ENCODE measurements at regions not wholly inside any gene's neighbourhood (a gene's known extent, or its start where the extent isn't known, plus 50 kb on each side); places are given as distances from the start of the nearest gene placed in this dataset.

DNA sequence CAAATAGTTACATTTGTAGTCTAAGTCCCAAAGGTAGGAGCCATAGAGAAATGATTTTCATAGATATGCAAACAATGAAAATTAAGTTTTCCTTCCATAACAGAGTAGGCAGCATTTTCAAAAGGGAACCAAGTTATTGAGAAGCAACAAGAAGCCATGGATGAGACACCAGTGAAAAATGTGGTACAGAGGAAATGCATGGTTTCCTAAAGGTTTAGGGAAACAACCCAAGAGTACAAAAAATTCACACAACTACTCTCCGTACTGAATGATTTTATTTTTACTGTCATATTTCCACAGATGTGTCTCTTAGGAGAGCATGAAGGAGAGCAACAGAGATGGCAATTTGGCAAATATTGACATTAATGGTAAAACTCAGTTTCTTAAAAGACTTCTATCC, 1408.9 kb upstream of the PCDH7 start:
- H3K9me2 ChIP-seq (replicated peaks; ENCODE audit: control insufficient read depth, low read length), result no peaks in the 10 kb centered on the region
- H3K9me3 ChIP-seq (ENCODE audit: control insufficient read depth, insufficient read depth, low read length), result no peaks in the 10 kb centered on the region
- no peak for TF ChIP-seq EZH2phosphoT487 (IDR thresholded peaks at IDR 0.05; ENCODE audit: borderline replicate concordance, low read length)
- TF ChIP-seq, protein P1, sequence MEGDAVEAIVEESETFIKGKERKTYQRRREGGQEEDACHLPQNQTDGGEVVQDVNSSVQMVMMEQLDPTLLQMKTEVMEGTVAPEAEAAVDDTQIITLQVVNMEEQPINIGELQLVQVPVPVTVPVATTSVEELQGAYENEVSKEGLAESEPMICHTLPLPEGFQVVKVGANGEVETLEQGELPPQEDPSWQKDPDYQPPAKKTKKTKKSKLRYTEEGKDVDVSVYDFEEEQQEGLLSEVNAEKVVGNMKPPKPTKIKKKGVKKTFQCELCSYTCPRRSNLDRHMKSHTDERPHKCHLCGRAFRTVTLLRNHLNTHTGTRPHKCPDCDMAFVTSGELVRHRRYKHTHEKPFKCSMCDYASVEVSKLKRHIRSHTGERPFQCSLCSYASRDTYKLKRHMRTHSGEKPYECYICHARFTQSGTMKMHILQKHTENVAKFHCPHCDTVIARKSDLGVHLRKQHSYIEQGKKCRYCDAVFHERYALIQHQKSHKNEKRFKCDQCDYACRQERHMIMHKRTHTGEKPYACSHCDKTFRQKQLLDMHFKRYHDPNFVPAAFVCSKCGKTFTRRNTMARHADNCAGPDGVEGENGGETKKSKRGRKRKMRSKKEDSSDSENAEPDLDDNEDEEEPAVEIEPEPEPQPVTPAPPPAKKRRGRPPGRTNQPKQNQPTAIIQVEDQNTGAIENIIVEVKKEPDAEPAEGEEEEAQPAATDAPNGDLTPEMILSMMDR (IDR thresholded peaks at IDR 0.05; ENCODE audit: low read depth, low read length, poor library complexity, severe bottlenecking), result no peak
- H4K20me1 ChIP-seq (ENCODE audit: control insufficient read depth, insufficient read depth, low read depth, low read length), result no peaks in the 10 kb centered on the region
- no peaks in the 10 kb centered on the region for H3K36me3 ChIP-seq (ENCODE audit: control insufficient read depth, low read length)
- H3K4me2 ChIP-seq (ENCODE audit: low read length), result no peak overlapping the region
- H3K27ac ChIP-seq (ENCODE audit: low read depth, low read length), result no peak overlapping the region
- no peaks in the 10 kb centered on the region for H3K79me2 ChIP-seq (ENCODE audit: control insufficient read depth, low read length)
- H3K27me3 ChIP-seq (ENCODE audit: control insufficient read depth, low read length), result no peaks in the 10 kb centered on the region
- H3F3A ChIP-seq (ENCODE audit: control insufficient read depth, insufficient read depth), result no peaks in the 10 kb centered on the region
- H3K4me3 ChIP-seq (ENCODE audit: low read length), result no peak overlapping the region
- no peaks in the 10 kb centered on the region for H3K4me1 ChIP-seq (ENCODE audit: control insufficient read depth, low read length)

DNA sequence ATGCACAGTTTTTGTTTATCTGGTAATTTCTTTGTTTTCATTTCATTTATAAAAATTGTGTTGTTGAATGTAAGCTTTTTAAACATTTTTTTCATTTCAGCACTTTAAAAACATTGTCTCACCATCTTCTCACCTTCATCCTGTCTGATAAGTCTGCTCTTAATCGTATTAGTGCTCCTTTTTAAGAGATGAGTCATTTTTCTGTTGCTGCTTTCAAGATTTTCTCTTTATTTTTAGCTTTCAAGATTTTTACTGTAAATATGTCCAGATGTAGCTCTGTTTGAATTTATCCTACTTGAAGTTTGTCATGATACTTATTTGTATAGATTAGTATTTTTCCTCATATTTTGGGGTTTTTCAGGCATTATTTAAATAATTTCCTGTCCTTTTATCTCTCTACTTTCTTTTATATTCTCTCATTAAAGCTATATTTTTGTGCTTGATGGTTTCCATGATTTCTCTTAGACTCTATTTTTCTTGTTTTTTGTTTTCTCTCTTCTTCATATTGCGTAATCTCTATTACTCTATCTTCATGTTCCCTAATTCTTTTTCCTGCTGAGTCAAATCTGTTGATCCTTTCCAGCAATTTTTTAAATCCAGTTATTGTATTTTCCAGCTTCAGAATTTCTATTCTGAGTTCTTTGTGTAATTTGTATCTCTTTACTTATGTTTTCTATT, 1400.4 kb upstream of the PCDH7 start:
- Histone ChIP-seq H4K20me1 (ENCODE audit: control insufficient read depth, insufficient read depth, low read depth, low read length) (no peaks in the 10 kb centered on the region), H3K27ac (ENCODE audit: low read depth, low read length) (no peak overlapping the region), H3K36me3 (ENCODE audit: control insufficient read depth, low read length) (no peaks in the 10 kb centered on the region), H3K79me2 (ENCODE audit: control insufficient read depth, low read length) (no peaks in the 10 kb centered on the region), H3K9me3 (ENCODE audit: control insufficient read depth, insufficient read depth, low read length) (no peaks in the 10 kb centered on the region), H3K9me2 (replicated peaks; ENCODE audit: control insufficient read depth, low read length) (no peaks in the 10 kb centered on the region), H3K27me3 (ENCODE audit: control insufficient read depth, low read length) (no peaks in the 10 kb centered on the region), H3K4me1 (ENCODE audit: control insufficient read depth, low read length) (no peaks in the 10 kb centered on the region), H3K4me3 (ENCODE audit: low read length) (no peak overlapping the region), H3F3A (ENCODE audit: control insufficient read depth, insufficient read depth) (no peaks in the 10 kb centered on the region), H3K4me2 (ENCODE audit: low read length) (no peak overlapping the region)
- TF ChIP-seq EZH2phosphoT487 (IDR thresholded peaks at IDR 0.05; ENCODE audit: borderline replicate concordance, low read length), result no peak
- TF ChIP-seq, protein P1 (IDR thresholded peaks at IDR 0.05; ENCODE audit: low read depth, low read length, poor library complexity, severe bottlenecking), result no peak

DNA sequence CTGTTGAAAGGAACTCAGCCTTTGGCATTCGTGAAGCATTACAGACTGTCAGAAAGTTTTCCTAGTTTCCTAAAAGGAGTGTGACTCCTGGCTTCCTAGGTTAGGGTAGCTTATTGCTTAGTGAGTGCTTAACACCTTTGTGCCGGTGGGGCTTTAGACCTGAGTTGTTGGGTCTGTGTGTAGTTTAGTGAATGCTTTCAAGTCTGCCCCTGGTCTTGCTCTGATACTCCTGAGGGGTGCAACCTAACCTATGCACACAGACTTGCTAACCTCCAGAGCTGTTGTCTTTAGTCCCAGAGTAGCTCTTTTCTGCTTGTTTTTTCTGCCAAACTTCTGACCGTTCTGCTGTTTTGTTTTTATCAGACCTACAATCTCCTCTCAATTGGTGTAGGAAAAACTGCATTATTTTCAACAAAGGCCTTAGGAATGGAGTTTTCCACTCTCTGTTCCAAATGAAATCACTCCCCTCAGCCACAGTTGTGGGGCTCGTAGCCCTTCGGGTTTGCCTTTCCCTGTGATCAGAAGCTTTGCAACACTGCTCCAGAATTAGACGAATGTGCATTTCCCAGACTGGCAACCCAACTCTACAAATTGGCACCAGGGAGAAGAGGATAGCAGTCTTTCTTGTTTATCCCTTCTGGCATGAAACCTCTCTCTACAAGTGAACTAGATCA, 1399.1 kb upstream of the PCDH7 start:
- Histone ChIP-seq H3K4me3 (ENCODE audit: low read length) (no peak overlapping the region), H3K9me3 (ENCODE audit: control insufficient read depth, insufficient read depth, low read length) (no peaks in the 10 kb centered on the region), H3K4me2 (ENCODE audit: low read length) (no peak overlapping the region), H3K9me2 (replicated peaks; ENCODE audit: control insufficient read depth, low read length) (no peaks in the 10 kb centered on the region), H4K20me1 (ENCODE audit: control insufficient read depth, insufficient read depth, low read depth, low read length) (no peaks in the 10 kb centered on the region), H3K36me3 (ENCODE audit: control insufficient read depth, low read length) (no peaks in the 10 kb centered on the region), H3K27ac (ENCODE audit: low read depth, low read length) (no peak overlapping the region), H3F3A (ENCODE audit: control insufficient read depth, insufficient read depth) (no peaks in the 10 kb centered on the region), H3K79me2 (ENCODE audit: control insufficient read depth, low read length) (no peaks in the 10 kb centered on the region), H3K4me1 (ENCODE audit: control insufficient read depth, low read length) (no peaks in the 10 kb centered on the region), H3K27me3 (ENCODE audit: control insufficient read depth, low read length) (no peaks in the 10 kb centered on the region)
- TF ChIP-seq, protein P1 (IDR thresholded peaks at IDR 0.05; ENCODE audit: low read depth, low read length, poor library complexity, severe bottlenecking), result no peak
- TF ChIP-seq EZH2phosphoT487 (IDR thresholded peaks at IDR 0.05; ENCODE audit: borderline replicate concordance, low read length), result no peak

Data from DOHH2 (cell line).